GM04503 (cell line): ENCODE measurements at regions not wholly inside any gene's neighbourhood (a gene's known extent, or its start where the extent isn't known, plus 50 kb on each side); places are given as distances from the start of the nearest gene placed in this dataset.
"Not testable (repeated sequence)": the region's sequence is repeated elsewhere in the genome, so short reads cannot be mapped to it uniquely, and the experiment has no call there.

Experiments
- DNase-seq: peaks from one replicate; pipeline ENCODE4 v3.0.0-alpha.2; 2012; ENCODE audit warnings: low read depth

- DNase-seq, result no peak
These were observed 867.1 kb downstream of the IGSF11 start for GRCh38 chr3:118167571-118167970.

DNA sequence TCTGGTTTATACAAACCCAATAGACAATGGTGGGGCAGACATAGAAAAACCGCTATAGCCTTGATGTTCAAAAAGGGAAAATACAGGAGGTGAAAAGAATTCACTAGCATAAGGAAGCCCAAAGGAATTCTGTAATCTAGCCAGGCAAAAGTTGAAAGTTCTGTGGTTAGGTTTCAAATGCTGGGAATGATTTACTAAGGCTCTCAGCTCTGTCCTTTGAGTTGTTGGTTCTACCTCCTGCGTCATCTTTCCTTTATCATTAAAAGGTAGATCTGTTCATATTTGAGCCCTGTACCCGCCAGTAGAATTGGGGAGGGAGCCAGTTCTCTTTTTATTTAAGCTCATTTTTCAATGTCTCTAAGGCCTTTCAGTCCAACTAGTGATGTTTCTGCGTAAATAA lies 866.5 kb downstream of the IGSF11 start:
- no peak for DNase-seq

DNA sequence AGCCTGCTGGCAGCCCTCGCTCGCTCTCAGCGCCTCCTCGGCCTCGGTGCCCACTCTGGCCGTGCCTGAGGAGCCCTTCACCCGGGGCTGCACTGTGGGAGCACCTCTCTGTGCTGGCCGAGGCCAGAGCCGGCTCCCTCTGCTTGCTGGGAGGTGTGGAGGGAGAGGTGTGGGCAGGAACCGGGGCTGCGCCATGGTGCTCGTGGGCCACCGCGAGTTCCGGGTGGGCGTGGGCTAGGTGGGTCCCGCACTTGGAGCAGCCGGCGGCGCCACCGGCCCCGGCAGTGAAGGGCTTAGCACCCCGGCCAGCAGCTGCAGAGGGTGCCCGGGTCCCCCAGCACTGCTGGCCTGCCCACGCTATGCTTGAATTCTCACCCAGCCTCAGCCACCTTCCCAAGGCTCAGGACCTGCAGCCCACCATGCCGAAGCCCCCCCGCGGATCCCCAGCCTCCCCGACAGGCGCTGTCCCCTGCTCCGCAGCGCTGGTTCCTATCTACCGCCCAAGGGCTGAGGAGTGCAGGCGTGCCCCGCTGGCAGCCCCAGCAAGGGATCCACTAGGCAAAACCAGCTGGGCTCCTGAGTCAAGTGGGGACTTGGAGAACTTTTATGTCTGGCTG lies 863.3 kb downstream of the IGSF11 start:
- DNase-seq, result no peak

DNA sequence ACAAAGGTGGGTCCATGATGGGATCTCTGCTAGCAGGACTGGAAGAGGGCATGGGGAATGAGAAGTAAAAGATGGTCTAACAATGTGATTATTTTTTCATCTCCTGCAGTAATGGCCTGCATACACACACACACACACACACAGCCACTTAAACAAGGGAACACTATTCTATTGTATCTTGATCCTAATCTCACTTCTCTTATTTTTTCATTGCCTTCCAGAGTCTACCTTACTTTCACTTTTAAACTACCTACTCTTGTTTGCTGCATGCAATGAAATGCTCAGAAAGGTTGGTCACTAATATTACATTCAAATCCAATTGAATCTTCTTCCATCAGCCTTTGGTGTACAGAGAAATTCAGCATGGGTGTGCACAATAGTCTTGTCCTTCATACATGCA lies 853.8 kb downstream of the IGSF11 start:
- no peak for DNase-seq

GRCh38 chr3:118181274-118181673 lies 853.4 kb downstream of the IGSF11 start:
- no peak for DNase-seq

GRCh38 chr3:118186051-118186450 lies 848.6 kb downstream of the IGSF11 start:
- DNase-seq, result no peak

DNA sequence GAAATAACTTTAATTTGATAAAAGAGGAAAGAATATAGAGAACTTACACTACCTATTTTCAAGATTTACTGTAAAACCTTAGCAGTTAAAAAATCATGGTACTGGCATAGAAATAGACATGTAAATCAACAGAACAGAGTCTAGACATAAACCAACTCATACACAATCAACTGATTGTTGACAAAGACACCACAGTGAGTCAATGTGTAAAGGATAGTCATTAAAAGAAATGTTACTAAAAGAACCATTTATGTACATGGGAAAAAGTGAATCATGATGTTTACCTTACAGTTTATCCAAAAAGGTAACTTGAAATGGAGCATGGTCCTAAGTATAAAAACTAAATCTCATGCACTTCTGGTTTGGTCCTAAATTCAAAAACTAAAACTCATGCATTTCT lies 847.4 kb downstream of the IGSF11 start:
- DNase-seq, result no peak

DNA sequence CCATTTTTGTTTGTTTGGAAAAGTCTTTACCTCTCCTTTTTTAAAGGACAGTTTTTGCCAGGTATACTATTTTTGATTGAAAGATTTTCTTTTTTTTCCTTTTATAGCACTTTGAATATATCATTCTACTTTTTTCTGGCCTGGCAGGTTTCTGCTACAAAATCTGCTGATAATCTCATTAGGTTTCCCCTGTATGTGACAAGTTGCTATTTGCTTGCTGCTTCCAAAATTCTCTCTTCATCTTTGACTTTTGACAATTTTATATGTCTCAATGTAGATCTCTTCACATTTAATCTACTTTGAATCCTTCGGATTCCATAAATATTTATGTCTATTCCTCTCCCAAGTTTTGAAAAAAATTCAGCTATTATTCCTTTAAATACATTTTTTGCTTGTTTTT lies 838.5 kb downstream of the IGSF11 start:
- DNase-seq, result no peak

DNA sequence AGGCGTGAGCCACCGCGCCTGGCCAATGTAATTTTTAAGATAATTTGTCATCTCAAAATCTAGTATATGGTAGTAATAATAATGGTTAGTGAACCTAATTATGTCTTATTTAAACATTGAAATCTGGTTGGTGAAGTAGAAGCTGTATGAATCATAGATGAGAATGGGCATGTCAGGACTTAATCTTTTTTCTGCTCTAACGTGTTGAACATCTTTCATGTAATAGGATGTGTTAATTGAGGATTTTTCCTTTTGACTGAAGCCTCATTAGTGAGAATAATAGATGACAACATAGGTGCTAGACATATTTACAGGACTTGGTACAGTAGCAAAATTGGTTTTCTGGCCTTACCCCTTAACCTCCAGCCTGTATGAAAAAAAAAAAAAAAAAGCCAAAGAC lies 835.6 kb downstream of the IGSF11 start:
- no peak for DNase-seq

- DNase-seq, result no peak
These were observed 830.5 kb downstream of the IGSF11 start for GRCh38 chr3:118204052-118204656.

GRCh38 chr3:118207271-118207670 lies 827.4 kb downstream of the IGSF11 start:
- DNase-seq, result no peak

DNA sequence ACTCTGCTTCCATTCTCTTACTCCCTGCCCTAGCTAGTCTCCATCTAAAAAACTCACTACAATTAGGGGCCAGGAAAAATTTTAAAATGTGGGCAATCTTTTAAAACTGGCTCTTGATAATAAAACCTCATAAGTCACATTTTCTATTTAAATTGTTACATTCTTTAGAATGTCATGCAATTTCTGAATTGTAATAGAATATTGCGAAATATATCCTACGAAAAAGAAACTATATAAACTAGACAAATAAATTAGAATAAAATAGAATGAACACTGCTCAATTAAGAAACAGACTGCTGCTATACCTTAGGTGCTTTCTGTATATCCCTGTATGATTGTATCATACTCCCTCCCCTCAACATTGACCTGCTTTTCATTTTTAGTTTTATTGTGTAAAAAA lies 826.0 kb downstream of the IGSF11 start:
- no peak for DNase-seq

GRCh38 chr3:118213892-118214291 lies 820.8 kb downstream of the IGSF11 start:
- no peak for DNase-seq

DNA sequence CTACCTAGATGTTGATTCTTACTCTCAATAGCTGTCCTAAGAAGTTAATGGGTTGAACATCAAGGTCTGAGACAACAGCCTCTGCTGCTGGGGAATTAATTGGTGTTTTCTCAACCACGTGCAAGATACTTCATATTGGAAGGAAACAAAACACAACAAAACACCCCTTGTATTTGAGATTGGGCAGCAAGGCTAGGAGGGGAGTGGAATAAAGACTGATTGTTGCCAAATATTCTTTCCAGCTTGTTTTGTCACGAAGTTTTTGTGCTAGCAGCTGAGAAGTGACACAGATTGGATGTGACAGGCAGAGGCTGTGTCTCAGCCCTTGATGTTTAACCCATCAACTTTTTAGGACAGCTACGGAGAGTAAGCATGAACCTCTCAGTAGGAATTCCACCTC lies 808.4 kb downstream of the IGSF11 start:
- DNase-seq, result no peak

DNA sequence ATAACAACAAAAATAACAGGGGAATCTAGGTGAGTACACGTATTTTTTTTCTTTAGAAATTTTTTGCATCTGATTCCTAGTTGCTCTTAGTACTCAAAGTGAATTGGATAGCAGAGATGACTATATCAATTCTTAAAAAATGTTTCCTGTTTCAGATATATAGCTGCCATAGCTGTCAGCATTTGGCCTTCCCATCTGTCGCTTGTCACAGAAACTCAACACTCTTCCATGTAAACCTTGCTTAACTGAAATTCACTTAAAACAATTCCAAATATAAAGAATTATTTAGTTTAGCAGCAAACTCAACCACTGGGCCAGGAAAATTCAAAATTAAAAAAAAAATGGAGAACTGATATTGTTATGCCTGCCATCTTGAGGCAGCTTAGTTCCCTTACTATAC lies 807.5 kb downstream of the IGSF11 start:
- no peak for DNase-seq

DNA sequence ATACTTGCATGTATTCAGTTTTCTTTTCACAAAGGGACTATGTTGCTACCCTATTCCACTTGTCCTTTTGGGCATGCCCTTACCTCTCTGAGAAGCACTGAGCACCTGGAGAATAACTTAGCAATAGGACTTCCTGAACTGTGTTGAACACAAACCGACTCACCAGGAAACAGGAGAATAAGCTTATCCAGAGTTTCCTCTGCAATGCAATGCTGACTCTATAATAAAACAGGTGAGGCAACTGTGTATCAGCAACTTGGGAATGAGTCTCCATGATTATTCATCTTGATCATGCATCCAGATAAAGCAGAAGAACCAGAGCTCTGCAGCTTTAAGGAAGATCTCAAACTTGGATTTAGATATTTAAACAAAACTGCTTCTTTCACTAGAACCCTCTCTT lies 806.5 kb downstream of the IGSF11 start:
- DNase-seq, result no peak

DNA sequence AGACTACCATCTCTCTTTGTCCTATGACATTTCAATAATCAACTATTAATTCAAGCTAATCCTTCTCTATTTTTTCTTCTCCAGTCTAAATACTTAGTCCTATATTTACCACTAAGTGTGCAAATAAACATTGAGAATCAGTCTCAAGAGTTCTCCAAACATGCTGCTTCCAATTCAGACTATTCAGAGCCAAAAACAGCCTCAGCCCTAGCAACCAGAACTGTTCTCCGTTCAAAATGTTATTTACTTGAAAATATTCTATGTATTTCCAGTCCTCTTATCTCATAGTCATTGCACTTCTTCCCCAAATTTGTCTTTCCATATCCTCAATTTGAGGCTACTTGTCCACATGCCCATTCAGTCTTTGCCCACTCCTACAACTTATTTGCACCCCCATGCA lies 805.5 kb downstream of the IGSF11 start:
- no peak for DNase-seq

GRCh38 chr3:118231578-118231977 lies 803.1 kb downstream of the IGSF11 start:
- no peak for DNase-seq

DNA sequence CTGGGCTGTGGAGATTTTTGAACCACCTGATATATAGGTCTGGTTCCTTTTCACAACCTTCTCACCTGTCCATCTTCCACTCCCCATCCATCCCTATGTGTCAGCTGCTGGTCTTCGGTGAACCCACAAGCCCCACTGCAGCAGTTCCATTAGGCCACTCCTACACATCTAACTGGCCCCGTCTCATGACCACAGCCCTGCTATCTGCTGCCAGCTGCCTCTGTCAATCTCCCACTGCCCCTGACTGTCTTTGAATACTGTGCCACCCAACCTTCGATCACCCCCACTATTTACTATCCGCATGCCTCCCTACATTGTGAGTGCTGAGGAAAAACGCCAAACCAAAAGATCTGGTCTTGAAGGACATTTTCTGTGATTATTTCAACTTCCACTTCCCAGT lies 795.4 kb downstream of the IGSF11 start:
- DNase-seq, result no peak

DNA sequence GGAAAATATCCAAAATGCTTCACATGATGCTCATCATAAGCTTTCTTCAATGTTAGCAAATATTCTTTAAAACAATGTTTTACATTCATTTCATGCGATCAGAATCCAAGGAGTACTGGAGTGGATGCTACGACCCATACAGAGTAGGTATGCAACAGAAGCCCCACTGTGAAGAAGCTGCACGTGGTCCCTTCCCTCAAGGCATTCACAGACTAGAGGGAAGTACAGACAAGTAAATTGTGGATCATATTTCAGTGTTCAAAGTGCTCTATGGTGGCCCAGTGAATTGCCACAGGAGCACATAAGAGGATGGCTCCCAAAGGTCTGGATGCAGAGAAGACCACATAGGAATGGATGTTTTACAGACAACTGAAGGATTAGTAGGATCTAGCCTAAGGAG lies 789.9 kb downstream of the IGSF11 start:
- no peak for DNase-seq

DNA sequence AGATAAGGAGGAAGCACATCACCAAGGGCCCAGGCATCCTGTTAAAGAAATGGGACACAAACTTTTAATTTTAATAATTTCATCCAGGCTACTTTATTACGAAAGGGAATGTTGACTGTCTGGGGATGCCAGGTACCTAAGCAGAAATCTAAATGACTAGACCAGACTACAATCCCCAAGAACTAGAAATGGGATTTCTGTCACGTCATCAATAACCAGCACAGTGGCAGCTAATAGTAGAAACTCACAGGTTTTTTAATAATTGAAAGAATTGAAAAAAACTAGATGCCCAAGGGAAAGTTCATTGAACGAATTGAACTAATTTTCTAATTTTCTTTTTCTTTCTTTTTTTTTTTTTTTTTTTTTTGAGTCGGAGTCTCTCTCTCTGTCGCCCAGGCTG lies 789.3 kb downstream of the IGSF11 start:
- no peak for DNase-seq

GRCh38 chr3:118258850-118259249 lies 775.8 kb downstream of the IGSF11 start:
- DNase-seq, result not testable (repeated sequence)

DNA sequence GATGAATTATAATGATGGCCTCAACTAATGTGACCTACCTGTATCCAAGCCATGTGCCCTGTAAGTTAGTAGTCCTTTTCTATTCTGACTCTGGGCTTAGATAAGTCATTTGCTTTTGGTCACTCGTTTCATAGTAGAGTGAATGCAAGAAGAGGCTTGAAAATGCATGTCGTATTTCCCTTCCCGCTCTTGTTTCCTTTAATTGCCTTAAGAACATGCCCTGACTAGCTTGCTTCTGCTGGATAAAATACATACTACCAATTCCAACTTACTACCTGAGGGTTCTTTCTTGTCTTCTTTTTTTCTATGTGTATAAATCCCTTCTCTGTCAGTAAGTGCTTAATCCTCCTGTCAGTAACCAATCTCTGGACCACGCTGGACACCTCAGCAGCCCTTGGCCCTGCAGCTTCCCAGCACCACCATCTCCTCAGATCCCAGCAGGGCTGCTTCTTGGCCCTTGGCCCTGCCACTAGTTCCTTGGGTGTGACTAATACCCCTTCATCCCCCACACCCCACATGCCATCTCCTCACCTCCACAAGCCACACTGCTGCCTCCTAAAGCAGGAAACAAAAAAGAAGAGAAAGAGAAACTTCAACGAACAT lies 771.7 kb downstream of the IGSF11 start:
- DNase-seq, result no peak

DNA sequence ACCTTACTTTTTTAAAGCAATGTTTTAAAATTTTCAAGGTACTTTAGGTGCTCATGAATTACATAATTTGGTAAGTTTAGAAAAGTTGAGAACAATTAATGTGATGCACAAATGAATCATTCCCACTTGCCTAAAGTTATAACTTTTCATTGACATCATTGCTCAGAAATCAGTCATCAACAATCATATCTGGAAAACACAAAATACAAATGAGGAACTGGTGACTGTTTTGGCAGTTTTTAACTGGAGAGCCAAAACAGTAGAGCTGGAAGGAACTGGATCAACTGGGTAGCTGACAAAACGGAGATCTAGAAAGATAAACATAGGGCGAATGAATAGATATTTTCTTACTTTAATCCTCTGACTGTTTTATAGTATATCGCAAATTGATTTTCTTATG lies 767.1 kb downstream of the IGSF11 start:
- no peak for DNase-seq
